Stimulated activated CD8-positive, alpha-beta memory T cell treated with anti-CD3 and anti-CD28 coated beads, Interleukin-2, amount 100 ng/mL, for 48 hours (primary cell): ENCODE measurements at regions not wholly inside any gene's neighbourhood (a gene's known extent, or its start where the extent isn't known, plus 50 kb on each side); places are given as distances from the start of the nearest gene placed in this dataset.

Experiments used
- DNase-seq, 2 donors: peaks; one replicate each; pipeline ENCODE4 v3.0.0-alpha.2; 2020; ENCODE audit warnings: low read depth in 2 of 2

DNA sequence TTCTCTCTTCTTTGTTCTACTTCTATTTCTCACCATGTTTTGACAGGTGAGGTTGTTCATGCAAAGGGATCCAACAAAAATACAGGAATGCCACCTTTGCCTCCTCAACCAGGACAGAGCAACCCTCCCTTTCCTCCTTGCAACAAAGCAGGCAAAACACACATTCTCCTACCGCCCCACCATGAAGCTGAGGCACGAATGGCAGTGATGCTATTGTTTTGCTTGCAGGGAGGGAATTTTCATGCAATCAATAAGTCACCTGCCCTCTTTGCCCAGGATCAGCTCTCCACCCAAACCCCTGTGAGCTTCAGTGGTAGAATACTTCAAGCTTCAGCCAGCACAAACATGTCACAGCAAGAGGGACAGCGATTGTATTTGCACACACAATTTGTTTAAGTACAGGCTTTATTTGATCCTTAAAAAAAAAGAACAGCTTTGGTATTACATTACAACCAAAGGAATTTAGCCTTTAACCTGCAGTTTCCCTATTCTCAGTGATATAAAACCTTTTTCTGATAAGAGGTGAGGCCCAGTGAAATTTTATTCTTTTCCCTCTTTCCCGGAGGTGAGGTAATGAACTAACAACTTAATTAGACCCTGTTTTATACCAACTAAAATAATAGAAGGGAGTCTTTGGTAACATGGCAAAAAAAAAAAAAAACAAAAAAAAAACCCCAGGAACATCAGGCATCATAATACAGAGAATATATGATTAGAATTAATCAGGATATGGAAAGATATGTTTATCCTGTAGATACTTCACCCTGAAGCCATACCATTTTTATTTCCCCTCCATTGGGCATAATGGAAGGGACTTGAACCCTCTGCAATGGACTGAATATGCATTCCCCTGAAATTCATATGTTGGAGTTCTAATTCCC, 87.0 kb upstream of the EEA1 start:
- DNase-seq, result no peak

DNA sequence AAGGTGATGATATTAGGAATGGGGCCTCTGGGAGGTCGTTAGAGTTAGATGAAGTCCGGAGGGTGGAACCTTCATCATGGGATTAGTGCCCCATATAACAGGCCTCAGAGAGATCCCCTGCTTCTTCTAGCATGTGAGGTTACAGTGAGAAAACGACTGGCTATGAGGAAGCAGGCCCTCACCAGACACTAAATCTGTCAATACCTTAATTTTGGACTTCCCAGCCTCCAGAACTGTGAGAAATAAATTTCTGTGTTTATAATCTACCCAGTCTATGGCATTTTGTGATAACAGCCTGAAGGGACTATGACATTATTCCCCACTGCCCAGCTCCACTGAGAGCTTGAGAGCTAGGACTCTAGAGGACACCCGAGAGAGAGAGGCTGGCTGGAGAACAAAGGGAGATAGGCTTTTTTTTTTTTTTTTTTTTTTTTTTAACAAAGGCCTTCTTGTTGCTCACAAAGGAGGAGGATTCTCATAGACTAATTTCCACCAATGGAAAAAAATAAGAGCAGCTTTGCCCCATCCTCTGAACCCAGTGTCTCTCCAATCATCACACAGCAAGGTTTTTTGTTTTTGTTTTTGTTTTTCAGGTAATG, 87.8 kb upstream of the EEA1 start:
- DNase-seq, result no peak

DNA sequence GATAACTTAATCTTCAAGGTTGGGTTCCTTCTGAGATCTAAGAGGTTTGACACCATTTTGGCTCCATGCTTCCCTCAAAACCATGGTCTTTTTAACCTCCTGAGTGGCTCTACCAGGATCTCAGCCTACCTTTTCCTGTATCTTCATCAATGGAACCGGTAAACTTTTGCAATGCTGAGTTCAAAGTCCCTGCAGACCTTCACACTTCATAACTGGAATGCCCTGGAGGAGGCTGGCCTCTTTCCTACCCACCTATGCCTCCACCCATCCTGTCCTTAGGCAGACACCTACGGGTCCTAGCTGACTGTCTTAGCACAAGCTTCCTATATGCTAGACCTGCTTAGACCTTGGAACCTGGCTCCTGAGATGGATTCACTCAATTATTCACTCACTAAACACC, 89.5 kb upstream of the EEA1 start:
- no peak for DNase-seq

DNA sequence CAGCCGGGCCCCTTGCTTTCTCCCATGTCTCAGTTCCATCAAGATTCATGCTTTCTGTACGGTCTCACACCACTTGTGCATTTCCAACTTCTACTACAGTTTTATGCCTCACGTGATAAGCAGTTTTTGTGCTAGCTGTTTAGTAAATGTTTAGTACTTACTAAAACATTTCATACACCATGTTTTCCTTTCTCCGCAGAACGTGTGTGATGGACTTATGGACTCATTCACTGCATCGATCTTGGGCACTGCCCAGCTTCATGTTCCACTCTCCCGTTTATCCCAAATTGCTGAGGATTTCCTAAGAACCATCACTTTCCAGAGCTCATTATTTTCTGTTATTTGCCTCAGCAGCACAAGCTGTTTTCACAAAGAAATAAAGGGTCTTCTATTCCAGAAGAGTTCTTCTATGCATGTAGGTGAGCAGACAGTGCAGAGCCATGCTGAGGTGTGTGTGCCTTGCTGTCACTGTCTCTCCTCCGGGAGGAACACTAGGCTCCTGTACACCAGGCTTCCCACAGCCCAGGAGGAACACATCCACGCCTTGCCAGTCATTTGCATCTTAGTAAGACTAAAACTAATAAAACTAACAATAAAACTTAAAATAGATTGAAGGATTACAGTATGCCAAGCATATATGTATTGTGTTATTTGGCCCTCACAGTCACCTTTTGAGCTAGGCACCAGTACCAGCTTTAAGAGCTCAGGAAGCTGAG, 90.3 kb upstream of the EEA1 start:
- no peak for DNase-seq

DNA sequence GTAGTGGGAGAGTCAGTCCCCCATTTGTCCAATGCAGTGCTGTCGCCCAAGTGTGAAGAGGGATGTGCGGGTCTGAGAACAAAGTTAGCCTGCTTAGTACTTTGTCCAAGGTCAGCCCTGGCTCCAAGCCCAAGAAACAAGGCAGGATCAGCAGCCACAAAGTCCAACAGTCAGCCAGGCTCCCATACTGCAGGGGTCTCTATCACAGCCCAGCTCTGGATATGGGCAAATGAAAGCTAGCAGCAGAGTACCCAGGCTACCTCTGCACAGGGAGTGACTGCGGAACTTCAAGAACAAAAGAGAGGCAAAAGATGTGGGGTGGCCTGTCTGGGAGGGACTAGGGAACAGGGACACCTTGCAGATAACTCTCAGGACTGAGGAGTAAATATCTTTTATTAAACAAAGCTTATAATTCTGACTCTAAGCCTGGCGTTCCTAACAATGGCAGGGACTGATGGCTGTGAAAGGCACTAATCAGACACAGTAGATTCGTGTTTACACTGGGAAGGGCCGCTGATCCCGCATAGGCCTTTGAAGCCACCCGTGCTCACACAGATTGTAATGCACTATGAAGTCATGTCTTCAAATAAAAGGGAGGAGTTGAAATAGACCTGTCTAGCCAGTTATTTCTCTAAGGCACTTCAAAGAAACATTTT, 91.0 kb upstream of the EEA1 start:
- no peak for DNase-seq

DNA sequence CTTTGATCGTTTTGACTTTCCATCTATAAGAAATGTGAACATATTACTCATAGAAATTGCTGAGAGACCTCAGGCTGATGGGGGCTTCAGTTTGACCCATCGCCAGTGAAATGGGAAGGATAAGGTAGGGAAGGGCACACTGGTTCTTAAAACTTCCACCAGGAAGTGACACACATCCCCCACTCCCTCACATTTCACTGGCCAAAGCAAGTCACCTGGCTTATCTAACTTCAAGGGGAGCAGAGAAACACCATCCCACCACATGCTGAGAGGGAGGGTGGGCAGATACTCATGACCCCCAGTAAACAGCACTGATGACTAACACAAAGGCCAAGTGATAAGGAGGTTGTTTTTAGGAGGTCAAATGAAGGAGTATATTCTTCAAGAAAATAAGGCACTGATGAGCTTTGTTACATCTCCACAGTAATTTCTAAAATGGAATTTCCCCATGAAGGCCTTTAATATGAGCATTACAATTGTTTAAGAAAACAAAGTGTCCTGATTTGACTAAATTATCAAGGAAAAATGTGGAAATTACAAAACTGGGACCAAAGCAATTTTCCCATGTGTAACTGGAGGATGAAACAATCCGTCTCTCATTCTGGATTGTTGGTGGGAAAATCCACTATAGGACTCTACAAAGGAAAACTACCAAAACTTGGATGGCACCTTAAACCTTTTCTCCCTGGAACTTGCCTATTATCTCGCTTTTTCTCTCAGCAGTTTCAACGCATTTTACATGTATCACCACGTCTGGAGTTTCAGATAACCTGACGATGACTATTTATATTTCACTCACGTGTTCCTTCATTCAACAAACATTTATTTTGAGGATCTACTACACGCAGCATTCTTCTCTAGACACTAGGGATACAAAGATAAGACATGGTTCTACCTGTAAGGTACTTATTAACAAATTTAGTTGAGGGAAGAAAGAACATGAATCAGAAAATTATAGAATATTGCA, 91.8 kb upstream of the EEA1 start:
- DNase-seq, result no peak

DNA sequence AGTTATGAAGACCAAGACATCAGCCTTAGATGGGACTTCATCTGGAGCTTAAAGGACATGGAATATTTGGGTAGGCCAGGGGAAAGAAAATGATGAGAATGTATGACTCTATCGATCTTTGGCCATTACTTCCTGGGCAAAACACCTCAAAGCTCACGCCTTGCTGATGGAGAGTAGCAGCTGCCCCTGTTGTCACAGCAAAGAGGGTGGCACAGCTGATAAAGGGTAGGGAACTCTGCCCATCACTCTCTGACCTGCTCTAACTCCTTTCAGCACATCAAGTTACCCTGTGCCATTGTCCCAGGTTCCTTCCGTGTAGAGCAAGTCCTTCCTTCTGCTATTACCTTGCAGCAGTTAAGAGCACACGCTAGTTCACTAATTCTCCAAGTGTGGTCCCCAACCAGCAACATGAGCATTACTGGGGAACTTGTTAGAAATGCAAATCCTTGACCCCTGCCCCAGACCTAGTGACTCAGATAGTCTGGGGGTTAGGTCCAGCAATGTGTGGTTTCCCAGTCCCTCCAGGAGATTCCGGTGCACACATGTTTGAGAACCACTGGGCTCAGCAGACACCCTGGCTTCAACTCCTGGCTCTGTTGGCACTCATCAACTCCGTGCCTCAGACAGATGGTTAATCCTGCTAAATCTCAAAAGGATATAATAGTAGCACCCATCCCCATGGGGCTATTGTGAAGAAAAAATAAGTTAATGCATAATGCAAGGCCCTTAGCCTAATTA, 93.7 kb upstream of the EEA1 start:
- no peak for DNase-seq

DNA sequence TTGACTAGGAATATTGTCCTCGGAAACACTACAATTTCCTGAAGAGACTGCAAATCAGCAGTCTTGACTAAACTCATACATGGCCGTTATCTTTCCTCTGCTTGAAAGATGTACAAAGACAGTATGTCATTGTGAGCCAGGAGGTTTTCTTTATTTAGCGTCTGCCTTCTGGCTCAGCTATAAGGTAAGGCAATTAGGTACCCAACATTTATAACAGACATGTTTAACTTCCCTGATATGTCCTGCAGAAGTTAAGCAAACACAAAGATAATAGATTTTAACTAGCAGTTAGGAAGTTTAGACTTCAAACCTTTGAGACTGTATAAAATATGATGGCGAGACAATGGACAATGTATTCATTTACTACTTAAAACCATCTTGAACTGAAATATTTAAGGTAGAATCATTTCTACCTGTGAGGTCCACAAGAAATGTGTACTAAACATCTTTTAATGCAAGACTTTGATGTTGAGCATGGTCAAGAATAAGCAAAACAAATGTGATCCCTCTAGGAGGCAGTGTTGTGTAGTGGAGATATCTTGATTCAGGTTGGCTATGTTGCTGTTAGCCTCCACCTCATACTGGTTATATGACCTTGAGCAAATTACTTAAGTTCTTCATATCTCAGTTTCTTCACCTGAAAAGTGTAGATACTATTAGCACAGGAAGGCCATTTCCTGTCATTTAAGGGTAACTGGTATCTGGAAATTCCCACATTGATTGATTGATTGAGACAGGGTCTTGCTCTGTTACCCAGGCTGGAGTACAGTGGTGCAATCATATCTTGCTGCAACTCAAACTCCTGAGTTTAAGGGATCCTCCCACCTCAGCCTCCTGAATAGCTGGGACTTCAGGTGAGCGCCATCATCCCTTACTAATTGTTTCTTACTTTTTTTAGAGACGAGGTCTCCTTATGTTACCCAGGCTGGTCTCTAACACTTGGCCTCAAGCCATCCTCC, 96.3 kb upstream of the EEA1 start:
- DNase-seq, result no peak

DNA sequence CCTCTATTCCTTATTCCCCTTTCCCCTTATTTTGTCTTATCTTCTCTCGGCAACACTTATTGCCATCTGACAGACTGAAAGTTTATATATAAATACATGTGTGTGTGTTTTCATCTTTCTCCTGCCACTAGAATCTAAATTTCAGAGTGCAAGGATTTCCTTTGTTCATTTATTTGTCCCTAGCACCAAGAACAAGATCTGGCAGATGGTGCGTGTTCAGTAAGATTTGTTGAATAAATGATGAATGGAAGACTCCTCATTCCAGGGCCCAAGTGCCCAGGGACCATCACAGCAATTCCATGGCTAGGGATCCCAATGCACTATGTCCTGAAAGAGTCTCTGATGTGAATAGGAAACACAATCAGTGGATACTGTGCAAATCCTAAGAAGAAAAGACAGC, 97.9 kb upstream of the EEA1 start:
- no peak for DNase-seq

DNA sequence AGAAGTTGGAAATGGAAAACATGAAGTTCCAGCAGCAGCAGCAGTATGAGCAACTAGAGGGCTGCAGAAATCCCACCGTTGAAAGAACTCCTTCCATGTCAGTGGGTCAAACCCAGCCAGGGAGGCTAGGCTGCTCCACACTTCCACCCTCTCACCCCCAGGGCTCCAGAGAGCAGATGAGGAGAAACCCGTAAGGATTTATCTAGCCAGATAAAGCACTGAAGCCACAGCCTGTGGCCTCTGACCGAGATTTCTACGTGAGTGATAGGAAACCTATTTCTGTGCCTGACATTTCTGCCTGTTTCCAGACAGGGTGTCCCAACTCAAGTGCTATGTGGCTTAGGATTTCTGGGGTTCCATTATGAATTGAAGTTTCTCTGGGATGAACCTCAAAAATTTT, 100.0 kb upstream of the EEA1 start:
- DNase-seq, result no peak

DNA sequence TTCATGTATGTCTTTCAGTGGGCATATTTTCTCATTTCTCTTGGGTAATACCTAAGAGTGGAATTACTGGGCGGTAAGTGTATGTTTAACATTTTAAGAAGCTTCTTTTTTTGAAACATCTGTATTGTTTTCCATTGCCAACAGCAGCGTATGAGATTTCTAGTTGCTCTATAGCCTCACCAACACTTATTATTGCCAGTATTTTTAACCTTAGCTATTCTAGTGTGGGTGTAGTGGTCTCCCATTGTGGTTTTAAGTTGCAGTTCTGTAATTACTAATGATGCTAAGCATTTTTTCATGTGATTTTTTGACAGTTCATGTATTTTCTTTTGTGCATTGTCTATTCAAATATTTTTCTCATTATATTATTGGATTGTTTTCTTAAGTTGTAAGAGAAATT, 101.9 kb upstream of the EEA1 start:
- no peak for DNase-seq

DNA sequence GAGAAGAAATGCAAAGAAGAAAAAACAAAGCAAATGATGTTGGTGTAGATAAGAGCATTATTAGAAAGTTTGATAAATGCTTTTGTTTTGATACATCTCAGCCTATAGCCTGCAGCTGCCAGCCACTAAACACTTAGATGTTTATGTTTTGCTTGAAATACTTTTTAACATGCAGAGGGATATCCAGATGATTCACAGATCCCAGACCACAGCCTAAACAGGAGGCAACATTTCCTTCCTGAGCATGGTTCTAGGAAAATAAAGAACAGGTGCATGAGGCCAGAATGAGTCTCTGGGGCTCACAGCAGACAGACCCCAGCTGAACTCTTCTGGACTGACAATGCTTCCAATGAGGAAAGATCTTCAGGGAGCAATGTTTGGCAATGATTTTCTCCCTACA, 103.7 kb upstream of the EEA1 start:
- DNase-seq, result no peak

DNA sequence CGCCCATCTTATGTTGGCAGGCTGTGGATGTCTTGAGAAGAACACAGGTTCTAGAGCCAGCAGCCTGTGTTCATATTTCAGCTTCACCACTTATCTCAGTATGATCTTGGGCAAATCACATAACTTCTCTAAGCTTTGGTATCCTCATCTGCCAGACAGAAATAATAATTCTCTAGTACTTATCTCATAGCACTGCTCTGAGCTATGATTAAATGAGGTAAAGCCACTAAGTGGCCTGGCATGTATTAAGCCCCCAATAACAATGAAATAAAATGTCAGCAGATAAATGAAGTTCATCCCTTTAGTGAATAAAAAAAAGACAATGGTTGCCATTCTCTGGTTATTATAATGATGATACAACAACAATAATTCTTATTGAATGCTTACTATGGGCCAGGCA, 104.9 kb upstream of the EEA1 start:
- no peak for DNase-seq

DNA sequence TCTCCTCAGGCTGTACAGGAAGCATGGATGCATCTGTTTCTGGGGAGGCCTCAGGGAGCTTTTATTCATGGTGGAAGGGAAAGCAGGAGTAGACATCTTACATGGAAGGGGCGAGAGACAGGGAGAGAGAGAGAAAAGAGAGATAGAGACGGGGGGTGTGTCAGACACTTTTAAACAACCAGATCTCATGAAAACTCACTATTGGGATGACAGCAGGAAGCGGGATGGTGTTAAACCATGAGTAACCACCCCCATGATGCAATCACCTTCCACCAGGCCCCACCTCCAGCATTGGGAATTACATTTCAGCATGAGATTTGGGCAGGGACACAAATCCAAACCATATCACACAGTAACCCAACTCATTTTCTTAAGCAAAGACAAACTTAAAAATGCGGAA, 110.0 kb upstream of the EEA1 start:
- DNase-seq, result no peak

DNA sequence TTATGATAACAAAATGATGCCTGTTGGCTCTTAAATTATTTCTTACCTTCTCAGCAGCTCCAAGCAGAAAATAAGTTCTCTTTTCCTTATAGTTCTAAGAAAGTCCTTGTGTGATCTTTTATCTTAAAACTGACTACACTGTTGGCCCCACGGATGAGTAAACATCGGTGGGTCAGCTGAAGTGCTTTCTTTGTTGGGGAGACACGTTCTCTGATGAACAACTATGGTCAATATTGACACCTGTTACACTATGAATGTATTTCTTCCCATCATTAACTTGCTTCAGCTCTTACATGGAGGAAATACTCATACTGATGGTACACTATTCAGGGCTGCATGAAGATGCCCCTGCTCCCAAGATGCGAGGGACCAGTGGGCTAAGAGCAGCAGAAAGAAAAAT, 110.8 kb upstream of the EEA1 start:
- DNase-seq, result no peak

DNA sequence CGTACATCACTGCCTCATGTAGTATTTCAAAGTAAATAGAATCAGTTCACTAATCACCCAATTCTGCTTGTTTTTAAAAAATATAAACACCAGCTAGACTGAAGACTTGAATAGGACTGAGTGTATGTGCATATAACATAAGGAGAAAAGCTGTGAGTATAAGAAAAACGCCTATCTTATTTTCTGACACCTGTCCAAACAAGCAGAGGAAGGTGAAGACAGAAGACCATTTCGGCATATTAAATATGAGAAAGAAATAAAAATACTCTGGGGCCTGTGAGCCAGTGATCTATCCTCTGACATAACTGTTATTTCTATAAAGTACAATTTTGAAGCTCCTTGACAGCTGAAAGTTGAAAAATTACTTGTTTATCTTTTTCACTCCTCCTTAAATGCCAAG, 111.3 kb upstream of the EEA1 start:
- DNase-seq, result no peak

DNA sequence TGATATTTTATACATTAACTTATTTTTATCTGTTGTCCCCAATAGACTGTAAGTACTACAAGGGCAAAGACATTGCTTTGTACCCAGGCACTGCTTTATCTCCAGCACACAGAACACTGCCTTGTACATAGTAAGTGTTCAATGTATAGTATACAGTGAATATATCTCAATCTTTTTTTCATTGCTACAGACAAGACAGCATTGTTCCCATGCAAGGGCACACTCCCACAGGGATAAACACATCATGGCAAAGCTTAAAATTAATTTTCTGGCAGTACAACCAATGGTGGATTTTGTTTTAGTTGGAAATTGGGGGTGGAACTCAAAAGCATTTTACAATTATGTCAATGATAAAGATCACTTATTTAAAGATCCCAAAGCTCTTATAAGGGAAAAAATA, 112.3 kb upstream of the EEA1 start:
- no peak for DNase-seq

DNA sequence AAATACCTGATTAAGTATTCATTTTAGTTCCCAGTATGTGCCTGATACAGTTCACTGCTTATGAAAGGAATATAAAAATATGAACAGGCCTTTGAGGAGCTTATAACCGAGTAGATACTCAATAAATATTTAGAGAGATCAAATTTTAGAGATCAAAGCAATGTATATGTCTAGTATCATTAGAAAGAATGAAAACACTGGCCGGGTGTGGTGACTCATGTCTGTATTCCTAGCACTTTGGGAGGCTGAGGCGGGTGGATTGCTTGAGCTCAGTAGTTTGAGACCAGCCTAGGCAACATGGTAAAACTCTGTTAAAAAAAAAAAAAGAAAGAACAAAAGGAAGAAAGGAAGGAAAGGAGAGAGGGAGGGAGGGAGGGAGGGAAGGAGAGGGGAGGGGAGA, 113.2 kb upstream of the EEA1 start:
- no peak for DNase-seq

DNA sequence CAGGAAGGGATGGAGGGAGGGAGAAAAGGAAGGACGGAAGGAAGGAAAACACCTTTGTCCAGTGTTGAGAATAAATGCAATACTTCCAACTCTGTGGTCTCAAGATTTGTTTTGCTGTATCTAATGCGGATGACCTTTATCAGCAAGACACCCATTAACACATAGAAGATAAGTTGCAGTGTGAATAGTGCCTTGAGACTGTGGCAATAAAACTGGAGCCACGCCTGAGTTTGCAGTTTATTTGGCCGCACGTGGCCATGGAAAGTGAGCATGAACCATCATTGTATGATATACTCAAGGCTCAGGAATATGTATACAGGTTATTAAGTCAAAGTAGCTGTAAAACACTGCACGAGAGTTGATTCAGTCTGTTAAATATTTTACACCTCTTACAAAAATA, 113.6 kb upstream of the EEA1 start:
- no peak for DNase-seq
